H1 (cell line): ENCODE measurements at regions not wholly inside any gene's neighbourhood (a gene's known extent, or its start where the extent isn't known, plus 50 kb on each side); places are given as distances from the start of the nearest gene placed in this dataset.

Source experiments
- CTCF ChIA-PET: fragments of 300-600 bp; sonication (Branson Sonifier 250); formaldehyde crosslinking; loops from one replicate; lab custom pipeline; 2021; ENCODE audit not compliant: partially characterized antibody; lab: Charles Lee
- POLR2A ChIA-PET: fragments of 300-600 bp; sonication (Branson Sonifier 250); formaldehyde crosslinking; loops from one replicate; lab custom pipeline; 2021; ENCODE audit warnings: inconsistent platforms; ENCODE audit not compliant: partially characterized antibody; lab: Charles Lee
- DNase-seq, 2 experiments: peaks; one replicate each; pipeline versions ENCODE4 v3.0.0 to v3.0.0-alpha.2; 2010 to 2022; ENCODE audit warnings: low spot score in 2 of 2, low read depth in 1 of 2, mixed read lengths in 1 of 2
- FAIRE-seq: peaks from 2 replicates; lab custom pipeline; 2011; peaks lifted over from hg19 to GRCh38; lab: Jason Lieb, UNC
- H2AFZ ChIP-seq: 2 replicates; pipeline ENCODE4 v1.8.1; 2012; ENCODE audit warnings: low read length, inconsistent platforms
- H2AK5ac ChIP-seq: 2 replicates; pipeline ENCODE4 v1.6.1; 2013; ENCODE audit warnings: low read depth, low read length
- H2BK120ac ChIP-seq: replicated peaks from 2 replicates; pipeline ENCODE3; 2013; ENCODE audit warnings: low read depth, low read length, inconsistent platforms
- H2BK12ac ChIP-seq: 2 replicates; pipeline ENCODE4 v1.6.1; 2013; ENCODE audit warnings: low read depth, low read length
- H2BK15ac ChIP-seq: 2 replicates; pipeline ENCODE4 v1.6.1; 2013; ENCODE audit warnings: low read length
- H2BK20ac ChIP-seq: 2 replicates; pipeline ENCODE4 v1.6.1; 2013; ENCODE audit warnings: low read length
- H2BK5ac ChIP-seq: 2 replicates; pipeline ENCODE4 v1.6.1; 2013; ENCODE audit warnings: low read depth, low read length
- H3K14ac ChIP-seq: 2 replicates; pipeline ENCODE4 v1.6.1; 2013; ENCODE audit warnings: inconsistent platforms; ENCODE audit not compliant: insufficient read length
- H3K18ac ChIP-seq: 2 replicates; pipeline ENCODE4 v1.6.1; 2013; ENCODE audit warnings: low read length; ENCODE audit errors: extremely low read depth
- H3K23ac ChIP-seq: 2 replicates; pipeline ENCODE4 v1.6.1; 2013; ENCODE audit warnings: inconsistent platforms; ENCODE audit not compliant: insufficient read length
- H3K23me2 ChIP-seq: 2 replicates; pipeline ENCODE4 v1.6.1; 2013; ENCODE audit warnings: low read depth, low read length
- H3K27ac ChIP-seq: 2 replicates; pipeline ENCODE4 v1.6.1; 2011; ENCODE audit warnings: low read depth, low read length, inconsistent platforms
- H3K27me3 ChIP-seq, 4 experiments: replicated peaks in 1 of 4; 1 replicate in 1 of 4; 2 replicates in 3 of 4; pipeline versions ENCODE4 v1.6.1 to v1.8.1; 2011 to 2013; ENCODE audit warnings: low read length in 3 of 4, mild to moderate bottlenecking in 3 of 4, inconsistent platforms in 2 of 4, mixed read lengths in 2 of 4, moderate library complexity in 1 of 4; ENCODE audit not compliant: control insufficient read depth in 3 of 4, insufficient read depth in 3 of 4; ENCODE audit errors: extremely low read depth in 1 of 4
- H3K36me3 ChIP-seq, 4 experiments: 2 replicates each; pipeline versions ENCODE4 v1.6.1 to v1.8.1; 2011 to 2013; ENCODE audit warnings: mild to moderate bottlenecking in 4 of 4, low read length in 3 of 4, moderate library complexity in 2 of 4, control low read depth in 1 of 4, inconsistent platforms in 1 of 4; ENCODE audit not compliant: insufficient read depth in 4 of 4, control insufficient read depth in 2 of 4
- H3K4ac ChIP-seq: replicated peaks from 2 replicates; pipeline ENCODE3; 2013; ENCODE audit warnings: low read length, low read depth, mixed read lengths, inconsistent platforms; ENCODE audit not compliant: insufficient read length
- H3K4me1 ChIP-seq, 4 experiments: replicated peaks in 1 of 4; 1 replicate in 1 of 4; 2 replicates in 3 of 4; pipeline versions ENCODE4 v1.6.1 to v1.8.1; 2011 to 2013; ENCODE audit warnings: low read length in 3 of 4, inconsistent platforms in 2 of 4, mixed read lengths in 1 of 4; ENCODE audit not compliant: insufficient read depth in 4 of 4, control insufficient read depth in 3 of 4
- H3K4me2 ChIP-seq, 2 experiments: 2 replicates each; pipeline versions ENCODE4 v1.6.1 to v1.8.1; 2011 to 2013; ENCODE audit warnings: low read depth in 2 of 2, low read length in 2 of 2, control low read depth in 1 of 2, inconsistent platforms in 1 of 2, mild to moderate bottlenecking in 1 of 2; ENCODE audit not compliant: insufficient read depth in 1 of 2
- H3K4me3 ChIP-seq, 4 experiments: fragments of 200-600, 300-600 bp in 1 of 4; sonication (generic), shearing (Covaris generic), sonication (Bioruptor Twin) in 1 of 4; 2 replicates each; pipeline versions ENCODE4 v1.5.1 to v1.8.1; 2011 to 2016; ENCODE audit warnings: low read length in 4 of 4, low read depth in 3 of 4, control low read depth in 2 of 4, inconsistent platforms in 2 of 4, mild to moderate bottlenecking in 2 of 4, mixed read lengths in 1 of 4, moderate library complexity in 1 of 4; ENCODE audit not compliant: insufficient read depth in 2 of 4; ENCODE audit errors: extremely low read depth in 1 of 4
- H3K56ac ChIP-seq: replicated peaks from 2 replicates; pipeline ENCODE3; 2013; ENCODE audit warnings: low read depth, mild to moderate bottlenecking, mixed read lengths, low read length, inconsistent platforms; ENCODE audit not compliant: insufficient read length
- H3K79me1 ChIP-seq: 2 replicates; pipeline ENCODE4 v1.6.1; 2013; ENCODE audit warnings: low read depth, low read length, control low read depth
- H3K79me2 ChIP-seq, 2 experiments: 2 replicates each; pipeline versions ENCODE4 v1.6.1 to v1.8.1; 2012 to 2013; ENCODE audit warnings: low read length in 2 of 2, mild to moderate bottlenecking in 2 of 2, inconsistent platforms in 1 of 2; ENCODE audit not compliant: insufficient read depth in 2 of 2, control insufficient read depth in 1 of 2
- H3K9ac ChIP-seq, 4 experiments: replicated peaks in 1 of 4; 1 replicate in 1 of 4; 2 replicates in 3 of 4; pipeline versions ENCODE4 v1.6.1 to v1.8.1; 2011 to 2013; ENCODE audit warnings: low read depth in 3 of 4, low read length in 3 of 4, control low read depth in 2 of 4, mild to moderate bottlenecking in 2 of 4, moderate library complexity in 2 of 4, inconsistent platforms in 1 of 4; ENCODE audit errors: extremely low read depth in 1 of 4
- H3K9me3 ChIP-seq, 2 experiments: 2 replicates each; pipeline versions ENCODE4 v1.6.1 to v1.8.1; 2012 to 2013; ENCODE audit warnings: mild to moderate bottlenecking in 2 of 2, moderate library complexity in 2 of 2, control low read depth in 1 of 2, inconsistent platforms in 1 of 2, low read depth in 1 of 2, low read length in 1 of 2, mixed read lengths in 1 of 2; ENCODE audit not compliant: insufficient read depth in 2 of 2
- H4K20me1 ChIP-seq, 2 experiments: replicated peaks in 1 of 2; 2 replicates each; pipeline versions ENCODE3 to v1.8.1; 2011 to 2013; ENCODE audit warnings: inconsistent platforms in 2 of 2, low read length in 2 of 2, mild to moderate bottlenecking in 1 of 2; ENCODE audit not compliant: insufficient read depth in 2 of 2, control insufficient read depth in 1 of 2
- H4K5ac ChIP-seq: 2 replicates; pipeline ENCODE4 v1.6.1; 2013; ENCODE audit warnings: low read length, low read depth, mixed read lengths, inconsistent platforms; ENCODE audit not compliant: insufficient read length
- H4K8ac ChIP-seq: 2 replicates; pipeline ENCODE4 v1.8.0; 2013; ENCODE audit warnings: mild to moderate bottlenecking, moderate library complexity, low read length, inconsistent platforms; ENCODE audit not compliant: insufficient read depth; ENCODE audit errors: extremely low read depth
- H4K91ac ChIP-seq: replicated peaks from 2 replicates; pipeline ENCODE3; 2013; ENCODE audit warnings: low read length, mixed read lengths, inconsistent platforms; ENCODE audit not compliant: insufficient read length
- ATF3 ChIP-seq: IDR thresholded peaks from 2 replicates; pipeline ENCODE4 v1.6.1; 2011; ENCODE audit warnings: low read depth, mild to moderate bottlenecking, low read length; ENCODE audit not compliant: insufficient read depth
- CEBPB ChIP-seq: IDR thresholded peaks from 2 replicates; pipeline ENCODE4 v1.6.1; 2012; ENCODE audit warnings: low read depth, low read length
- EP300 ChIP-seq, 2 experiments: IDR thresholded peaks; 1 replicate in 1 of 2; 2 replicates in 1 of 2; pipeline ENCODE4 v1.6.1; 2011 to 2012; ENCODE audit warnings: low read depth in 2 of 2, low read length in 2 of 2, mild to moderate bottlenecking in 2 of 2, borderline replicate concordance in 1 of 2, inconsistent platforms in 1 of 2, moderate library complexity in 1 of 2
- EZH2 ChIP-seq: fragments of 200-600 bp; sonication (generic); IDR thresholded peaks from 2 replicates; pipeline ENCODE4 v1.7.1; 2012; ENCODE audit warnings: low read depth, mild to moderate bottlenecking, moderate library complexity, low read length, inconsistent platforms; ENCODE audit not compliant: severe bottlenecking
- JUN ChIP-seq: IDR thresholded peaks from 2 replicates; pipeline ENCODE4 v1.6.1; 2011; ENCODE audit warnings: low read depth, mild to moderate bottlenecking, improper control_type of control experiment, low read length
- JUND ChIP-seq: IDR thresholded peaks from 2 replicates; pipeline ENCODE4 v1.6.1; 2011; ENCODE audit warnings: mild to moderate bottlenecking, improper control_type of control experiment, low read length
- KDM5A ChIP-seq: fragments of 200-600 bp; IDR thresholded peaks from 2 replicates; pipeline ENCODE4 v1.7.1; 2012; ENCODE audit warnings: mild to moderate bottlenecking, low read length, inconsistent platforms, mixed read lengths
- NRF1 ChIP-seq: IDR thresholded peaks from 2 replicates; pipeline ENCODE4 v1.6.1; 2011; ENCODE audit warnings: mild to moderate bottlenecking, low read depth, low read length, improper control_type of control experiment
- PHF8 ChIP-seq: fragments of 200-600 bp; sonication (generic); conservative IDR thresholded peaks from 2 replicates; pipeline ENCODE4 v1.7.1; 2012; ENCODE audit warnings: low read depth, mild to moderate bottlenecking, inconsistent platforms, low read length, moderate library complexity
- POU5F1 ChIP-seq: IDR thresholded peaks from 2 replicates; pipeline ENCODE4 v1.6.1; 2011; ENCODE audit warnings: low read depth, mild to moderate bottlenecking, low read length, moderate library complexity
- SIN3A ChIP-seq, 2 experiments: IDR thresholded peaks in 1 of 2; conservative IDR thresholded peaks in 1 of 2; 2 replicates each; pipeline ENCODE4 v1.6.1; 2011 to 2012; ENCODE audit warnings: low read length in 2 of 2, improper control_type of control experiment in 1 of 2, low read depth in 1 of 2, mild to moderate bottlenecking in 1 of 2
- SIRT6 ChIP-seq: IDR thresholded peaks from one replicate; pipeline ENCODE4 v1.7.1; 2012; ENCODE audit warnings: low read length, inconsistent platforms
- SRF ChIP-seq: IDR thresholded peaks from 2 replicates; pipeline ENCODE4 v1.6.1; 2011; ENCODE audit warnings: mild to moderate bottlenecking, low read depth, low read length, moderate library complexity
- TBP ChIP-seq: IDR thresholded peaks from 2 replicates; pipeline ENCODE4 v1.6.1; 2011; ENCODE audit warnings: low read depth, low read length, improper control_type of control experiment
- TCF12 ChIP-seq: IDR thresholded peaks from 2 replicates; pipeline ENCODE4 v1.6.1; 2011; ENCODE audit warnings: low read depth, mild to moderate bottlenecking, low read length
- WGBS, 2 experiments: shearing (Covaris generic) in 1 of 2; methylation state at CpG; one replicate each; pipeline versions ENCODE4 v1.1.6 to v1.1.7; 2013 to 2015; ENCODE audit warnings: low lambda C conversion rate in 2 of 2, mixed read lengths in 2 of 2, inconsistent platforms in 1 of 2, low coverage in 1 of 2, missing lambda C conversion rate in 1 of 2; ENCODE audit not compliant: insufficient replicate concordance in 2 of 2, insufficient coverage in 1 of 2, insufficient read length in 1 of 2; ENCODE audit errors: extremely low coverage in 1 of 2, missing lambda C conversion rate in 1 of 2; 5-methylcytosine and 5-hydroxymethylcytosine counted together

GRCh38 chr10:120145107-120145506 lies 252.6 kb downstream of the SEC23IP start:
- Histone ChIP-seq H2BK120ac (no peak overlapping the region), H3K36me3 (no peaks in the 10 kb centered on the region), H2BK20ac (no peak overlapping the region), H2BK12ac (no peak overlapping the region), H3K9ac (no peak overlapping the region), H3K27me3 (no peaks in the 10 kb centered on the region), H4K91ac (no peak overlapping the region), H2BK5ac (no peak overlapping the region), H2BK15ac (no peak overlapping the region), H3K23me2 (no peaks in the 10 kb centered on the region), H3K9me3 (no peaks in the 10 kb centered on the region), H3K4me3 (no peak overlapping the region), H3K4me2 (no peak overlapping the region), H3K23ac (no peak overlapping the region), H3K4ac (no peak overlapping the region), H3K14ac (no peak overlapping the region), H3K79me2 (no peaks in the 10 kb centered on the region), H4K8ac (no peak overlapping the region), H2AFZ (no peak overlapping the region), H3K18ac (no peak overlapping the region), H3K56ac (no peak overlapping the region), H3K4me1 (no peaks in the 10 kb centered on the region), H3K27ac (no peak overlapping the region), H4K20me1 (no peaks in the 10 kb centered on the region), H4K5ac (no peak overlapping the region), H2AK5ac (no peak overlapping the region), H3K79me1 (no peaks in the 10 kb centered on the region)
- WGBS, 2 experiments: 98% methylated on average over 5 of the region's 5 CpGs; no CpG with 5 or more reads in 1 of the 2 experiments
- TF ChIP-seq TBP (no peak), EP300 (IDR thresholded peaks at IDR 0.05; ENCODE audit: borderline replicate concordance in 1 of 2, low read depth in 2 of 2, low read length in 2 of 2) (no peak), JUND (no peak), SIN3A (conservative IDR thresholded peaks at IDR 0.05 in 1 of 2, IDR thresholded peaks at IDR 0.05 in 1 of 2; ENCODE audit: low read depth in 1 of 2, low read length in 2 of 2) (no peak), POU5F1 (no peak), CEBPB (no peak), KDM5A (no peak), EZH2 (no peak), JUN (no peak), SRF (no peak), TCF12 (no peak), ATF3 (no peak), PHF8 (no peak), SIRT6 (no peak), NRF1 (no peak)
- ChIA-PET POLR2A (no interaction called here), CTCF (interaction anchor here (0.9 kb wide), 1 partner anchor 134 kb away, joined by 4 read pairs; no protein-coding TSS in a partner anchor)
- FAIRE-seq: no peak
- DNase-seq: no peak
